CD4-positive, alpha-beta T cell treated with Interleukin-15 for 1 hour (primary cell): ENCODE measurements at regions not wholly inside any gene's neighbourhood (a gene's known extent, or its start where the extent isn't known, plus 50 kb on each side); places are given as distances from the start of the nearest gene placed in this dataset.
"Not testable (repeated sequence)": the region's sequence is repeated elsewhere in the genome, so short reads cannot be mapped to it uniquely, and the experiment has no call there.

ENCODE experiments used
- DNase-seq: peaks from one replicate; pipeline ENCODE4 v3.0.0-alpha.2; 2020

GRCh38 chr6:92008757-92009502 is 1410.4 kb downstream of the EPHA7 start:
- DNase-seq: no peak

- DNase-seq: no peak
These were observed 1413.2 kb upstream of the MAP3K7 start for GRCh38 chr6:92000112-92000511.

- no peak for DNase-seq
These were observed 1407.9 kb upstream of the MAP3K7 start for GRCh38 chr6:91994787-91995186.

GRCh38 chr6:91982559-91982958 is 1395.7 kb upstream of the MAP3K7 start:
- no peak for DNase-seq

DNA sequence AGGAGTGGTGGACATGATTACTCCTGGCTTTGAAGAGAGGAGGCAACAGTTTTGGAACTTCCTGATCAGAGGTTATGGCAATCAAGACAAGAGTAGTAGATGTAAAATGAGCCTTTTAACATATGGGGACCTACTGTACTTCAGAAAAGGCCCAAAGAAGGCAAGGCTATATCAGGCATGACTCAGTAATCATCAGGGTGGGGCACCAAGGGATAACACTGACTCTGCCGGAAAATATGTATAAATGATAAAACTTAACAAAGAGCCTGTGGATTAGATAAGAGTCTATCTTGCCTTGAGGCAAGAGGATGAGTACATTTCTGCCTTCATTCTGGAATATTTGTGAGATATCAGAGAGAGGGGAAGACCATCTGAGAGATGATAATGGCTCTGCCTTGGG is 1389.9 kb upstream of the MAP3K7 start:
- no peak for DNase-seq

GRCh38 chr6:91970700-91971099 is 1383.8 kb upstream of the MAP3K7 start:
- no peak for DNase-seq

DNA sequence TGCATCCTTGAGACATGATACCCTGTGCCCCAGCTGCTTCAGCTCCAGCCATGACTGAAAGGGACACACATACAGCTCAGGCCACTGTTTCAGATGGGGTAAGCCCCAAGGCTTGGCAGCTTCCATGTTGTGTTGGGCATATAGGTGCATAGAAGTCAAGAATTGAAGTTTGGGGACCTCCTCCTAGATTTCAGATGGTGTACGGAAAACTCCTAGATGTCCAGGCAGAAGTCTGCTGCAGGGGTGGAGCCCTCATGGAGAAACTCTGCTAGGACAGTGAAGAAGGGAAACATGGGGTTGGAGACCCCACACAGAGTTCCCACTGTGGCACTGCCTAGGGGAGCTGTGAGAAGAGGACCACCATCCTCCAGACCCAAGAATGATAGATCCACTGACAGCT is 1379.0 kb upstream of the MAP3K7 start:
- no peak for DNase-seq

DNA sequence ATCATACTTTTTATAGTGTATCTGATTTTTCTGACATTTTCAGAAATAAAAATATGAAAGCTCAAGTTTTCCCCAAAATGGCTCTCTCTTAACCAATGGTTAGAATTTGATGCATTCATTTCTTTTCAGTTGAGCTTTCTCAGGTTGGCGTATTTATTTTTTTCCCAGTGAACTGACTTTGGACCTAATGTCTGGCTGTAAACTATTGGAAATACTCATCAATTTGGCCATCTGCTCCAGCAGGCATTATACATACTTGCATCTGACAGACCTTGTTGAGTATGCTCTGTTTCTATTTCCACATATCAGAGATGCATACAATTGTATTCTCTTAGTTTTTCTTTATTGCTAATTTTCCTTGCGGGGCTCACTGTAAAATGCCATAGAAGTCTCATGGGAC is 1374.8 kb upstream of the MAP3K7 start:
- DNase-seq: no peak

DNA sequence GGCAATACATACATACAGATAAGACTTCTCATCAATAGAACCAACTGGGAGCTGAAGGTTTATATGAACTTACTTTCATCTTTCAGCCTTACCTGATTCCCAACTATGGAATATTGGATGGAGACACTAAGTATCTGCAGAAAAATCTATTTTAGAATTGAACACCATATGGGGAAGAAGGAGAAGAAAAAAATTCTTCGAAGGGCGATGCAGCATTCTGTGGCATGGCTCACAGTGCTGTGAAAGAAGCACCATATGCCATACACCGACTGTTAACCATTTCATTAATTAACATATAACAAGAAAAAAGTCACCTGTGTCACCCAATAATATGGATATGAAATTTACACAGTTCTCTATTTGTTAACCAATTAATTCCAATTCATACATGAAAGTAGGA is 1374.4 kb upstream of the MAP3K7 start:
- DNase-seq: no peak

DNA sequence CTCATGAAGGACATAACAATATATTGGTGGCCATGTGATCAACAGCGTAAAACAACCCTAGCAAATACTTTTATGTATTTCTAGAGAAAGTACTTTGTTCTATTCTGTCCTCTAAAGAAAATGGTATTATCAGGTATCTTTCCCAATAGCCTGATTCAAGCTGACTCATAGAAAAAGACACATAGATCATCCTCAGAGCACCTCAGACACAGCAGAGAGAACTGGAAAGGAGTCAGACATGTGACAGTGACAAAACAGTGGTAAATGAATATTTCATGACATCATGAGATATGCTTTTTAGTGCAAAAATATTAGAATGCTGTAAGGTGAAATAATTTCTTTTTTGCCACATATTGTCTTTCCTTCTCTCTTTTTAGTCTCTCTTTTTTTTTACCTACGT is 1355.0 kb upstream of the MAP3K7 start:
- DNase-seq: no peak

GRCh38 chr6:91940801-91941200 is 1353.9 kb upstream of the MAP3K7 start:
- no peak for DNase-seq

DNA sequence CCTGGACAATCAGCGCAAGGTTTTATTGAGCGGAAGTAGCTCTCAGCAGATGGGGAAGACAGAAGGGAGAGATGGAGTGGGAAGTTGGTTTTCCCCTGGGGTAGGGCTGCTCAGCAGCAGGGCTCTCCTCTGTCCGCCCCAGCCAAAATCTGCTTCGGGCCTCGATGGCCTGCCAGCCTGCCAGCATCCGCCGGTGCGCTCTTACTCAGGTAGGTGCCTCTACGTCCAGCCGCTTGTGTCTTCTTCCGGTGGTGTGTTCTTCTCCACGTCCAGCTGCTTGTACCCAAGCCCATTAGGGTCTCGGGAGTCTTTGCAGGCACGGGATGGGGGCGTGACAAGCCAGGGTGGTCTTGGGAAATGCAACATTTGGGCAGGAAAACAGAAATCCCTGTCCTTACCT is 1340.0 kb upstream of the MAP3K7 start:
- no peak for DNase-seq

DNA sequence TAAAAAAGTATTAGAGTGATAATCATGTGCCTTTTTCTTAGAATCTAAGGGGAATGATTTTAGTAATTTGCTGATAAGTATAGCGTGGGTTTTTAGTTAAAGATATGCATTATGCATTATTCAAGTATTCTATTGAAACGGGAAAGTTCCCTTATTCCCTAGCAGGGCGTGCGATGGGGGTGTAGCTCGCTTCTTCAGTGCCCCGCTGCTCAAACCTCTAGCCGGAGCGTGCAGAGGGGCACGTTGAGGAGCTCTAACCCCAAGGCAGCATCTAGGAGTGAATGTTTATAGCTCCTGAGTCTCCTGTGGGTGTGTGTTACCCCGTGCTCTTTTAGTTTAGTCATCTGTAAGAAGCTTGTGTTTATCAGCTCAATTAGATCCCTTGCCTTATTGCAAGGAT is 1339.5 kb upstream of the MAP3K7 start:
- no peak for DNase-seq

DNA sequence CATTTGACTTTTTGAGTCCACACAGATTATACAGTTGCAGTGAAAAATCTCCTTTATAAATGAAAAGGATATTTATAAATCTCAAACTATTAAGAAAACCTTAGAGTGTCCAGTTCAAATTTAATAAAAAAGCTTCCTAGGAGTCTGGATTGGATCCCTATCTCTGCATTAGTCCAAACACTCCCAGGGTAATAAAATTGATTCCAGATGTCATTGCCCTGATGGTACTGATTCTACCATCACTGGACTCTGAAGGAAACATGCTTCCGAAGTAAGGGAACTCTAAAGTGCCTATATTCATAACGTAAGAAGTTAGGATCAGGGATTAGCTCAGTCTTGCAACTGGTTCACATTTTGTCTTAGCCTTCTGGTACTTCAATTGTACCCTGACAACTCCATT is 1325.1 kb upstream of the MAP3K7 start:
- DNase-seq: no peak

GRCh38 chr6:91904586-91905164 is 1317.8 kb upstream of the MAP3K7 start:
- no peak for DNase-seq

GRCh38 chr6:91895599-91896285 is 1308.9 kb upstream of the MAP3K7 start:
- DNase-seq: no peak

GRCh38 chr6:91886183-91886795 is 1299.4 kb upstream of the MAP3K7 start:
- no peak for DNase-seq

DNA sequence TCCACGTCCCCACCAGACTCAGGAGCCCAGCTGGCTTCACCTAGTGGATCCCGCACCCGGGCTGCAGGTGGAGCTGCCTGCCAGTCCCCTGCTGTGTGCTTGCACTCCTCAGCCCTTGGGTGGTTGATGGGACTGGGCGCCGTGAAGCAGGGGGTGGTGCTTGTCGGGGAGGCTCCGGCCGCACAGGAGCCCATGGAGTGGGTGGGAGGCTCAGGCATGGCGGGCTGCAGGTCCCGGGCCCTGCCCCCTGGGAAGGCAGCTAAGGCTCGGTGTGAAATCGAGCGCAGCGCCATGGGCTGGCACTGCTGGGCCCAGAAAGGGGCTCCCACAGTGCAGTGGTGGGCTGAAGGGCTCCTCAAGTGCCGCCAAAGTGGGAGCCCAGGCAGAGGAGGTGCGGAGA is 1294.9 kb upstream of the MAP3K7 start:
- DNase-seq: not testable (repeated sequence)

DNA sequence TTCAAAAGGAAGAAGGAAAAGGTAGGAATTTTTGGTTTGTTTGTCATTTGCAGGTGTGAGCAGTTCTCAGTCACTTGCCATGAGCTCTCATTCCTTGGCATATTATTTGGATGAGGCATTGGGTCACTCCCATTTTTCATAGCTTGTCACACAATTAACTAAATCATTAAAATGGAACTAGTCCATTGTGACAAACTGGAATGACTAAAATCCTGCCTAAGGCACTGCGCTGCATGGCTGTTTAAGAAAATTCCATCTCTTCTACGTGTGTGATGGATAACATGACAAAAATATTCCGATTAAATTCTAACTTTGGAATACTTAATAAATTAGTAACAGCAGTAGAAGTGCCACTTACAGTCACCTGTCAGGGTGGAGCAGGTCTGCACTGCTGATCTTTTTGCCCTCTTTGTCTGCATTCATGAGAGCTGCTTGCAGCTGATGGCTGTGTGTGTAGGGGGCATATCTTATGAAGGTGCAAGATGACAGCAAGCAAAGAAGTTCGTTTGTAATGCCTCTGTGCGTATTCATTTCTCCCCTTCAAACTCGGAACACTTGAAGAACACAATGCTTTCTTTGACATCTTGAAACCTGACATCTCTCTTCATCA is 1292.6 kb upstream of the MAP3K7 start:
- DNase-seq: no peak

GRCh38 chr6:91877994-91878393 is 1291.1 kb upstream of the MAP3K7 start:
- no peak for DNase-seq

DNA sequence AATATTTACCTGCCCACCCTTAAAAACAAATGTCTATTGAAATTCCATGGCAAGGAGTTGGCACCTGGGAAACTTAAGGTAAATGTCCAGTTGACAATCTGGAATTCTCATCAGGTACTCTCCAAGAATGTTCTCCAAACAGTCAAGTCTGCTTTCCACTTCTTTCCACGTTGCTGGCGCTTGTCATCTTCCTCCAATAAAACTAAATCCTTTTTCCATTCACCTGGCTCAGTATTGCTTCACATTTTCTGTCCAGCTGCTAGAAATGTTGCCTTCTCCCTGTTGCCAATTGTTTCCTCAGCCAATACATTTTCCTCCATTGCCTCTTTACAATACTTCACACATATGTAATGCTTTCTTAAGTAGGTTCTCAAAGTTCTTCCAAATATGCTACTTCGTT is 1288.1 kb upstream of the MAP3K7 start:
- DNase-seq: no peak

DNA sequence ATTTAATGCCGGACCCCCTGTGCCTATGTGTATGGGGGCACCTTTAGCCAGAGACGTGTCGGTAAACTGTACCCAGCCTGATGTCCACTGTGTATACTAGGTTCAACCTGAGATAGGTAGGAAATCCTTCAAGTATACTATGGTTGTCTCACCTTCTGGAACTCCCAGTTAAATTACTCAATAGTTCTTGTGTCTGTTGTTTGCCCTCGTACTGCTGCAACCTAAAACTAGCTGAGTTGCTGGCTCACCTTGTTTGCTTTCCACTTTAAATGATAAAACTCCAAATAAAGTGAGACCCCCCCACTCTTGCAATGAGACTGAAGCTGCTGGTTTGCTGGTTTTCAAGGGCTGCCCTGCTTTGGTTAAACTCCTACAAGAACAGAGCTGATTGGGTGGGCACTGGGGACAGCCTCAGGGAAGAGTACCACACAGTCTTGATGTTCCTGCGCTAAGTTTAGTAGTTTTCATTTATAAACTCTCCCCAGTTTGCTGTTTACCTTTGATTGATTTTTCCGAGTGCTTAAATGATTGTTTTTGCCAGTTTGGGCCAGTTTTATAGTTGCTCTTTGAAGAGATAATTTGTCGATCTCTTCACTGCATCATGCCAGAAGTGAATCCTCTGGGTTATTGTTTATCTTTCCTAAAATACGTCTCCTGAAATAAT is 1281.8 kb upstream of the MAP3K7 start:
- no peak for DNase-seq

DNA sequence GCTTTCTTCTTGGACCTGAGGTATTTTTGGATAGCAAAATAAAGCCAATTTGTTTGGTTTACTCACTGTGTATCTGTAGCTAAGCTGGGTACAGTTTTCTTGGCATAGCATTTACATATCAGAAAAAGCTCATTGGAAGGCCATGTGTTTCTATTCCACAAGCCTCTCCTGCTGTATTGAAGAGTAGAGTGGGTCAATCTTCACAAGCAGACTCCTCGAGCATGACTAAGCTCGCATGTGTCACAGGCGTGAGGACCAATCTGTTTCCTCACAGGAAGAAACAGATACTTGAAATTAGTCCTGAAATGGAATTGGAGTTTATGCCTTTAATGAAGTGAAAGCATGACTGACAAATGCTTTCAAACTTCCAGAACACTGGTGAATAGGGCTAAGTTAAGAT is 1279.0 kb upstream of the MAP3K7 start:
- no peak for DNase-seq
